Mesothelial cell of epicardium (in vitro differentiated cells): ENCODE measurements at regions not wholly inside any gene's neighbourhood (a gene's known extent, or its start where the extent isn't known, plus 50 kb on each side); places are given as distances from the start of the nearest gene placed in this dataset.
"Not testable (repeated sequence)": the region's sequence is repeated elsewhere in the genome, so short reads cannot be mapped to it uniquely, and the experiment has no call there.

Experiments used
- DNase-seq, 2 experiments: peaks; one replicate each; pipeline ENCODE4 v3.0.0; 2021; ENCODE audit warnings: low spot score in 2 of 2; ENCODE audit not compliant: unreplicated experiment in 2 of 2
- H3K27ac Mint-ChIP-seq: 2 replicates; pipeline ENCODE4 v1.8.0; 2021; ENCODE audit warnings: mixed read lengths
- H3K27me3 Mint-ChIP-seq: 2 replicates; pipeline ENCODE4 v1.8.0; 2021; ENCODE audit warnings: low read depth, mixed read lengths
- H3K36me3 Mint-ChIP-seq: 2 replicates; pipeline ENCODE4 v1.8.0; 2021; ENCODE audit warnings: mixed read lengths
- H3K4me1 Mint-ChIP-seq: 2 replicates; pipeline ENCODE4 v1.8.0; 2021; ENCODE audit warnings: mixed read lengths
- H3K4me3 Mint-ChIP-seq: 2 replicates; pipeline ENCODE4 v1.8.0; 2021; ENCODE audit warnings: mild to moderate bottlenecking, moderate library complexity, mixed read lengths
- H3K9me3 Mint-ChIP-seq: 2 replicates; pipeline ENCODE4 v1.8.0; 2021; ENCODE audit warnings: mixed read lengths
- TF ChIP-seq, protein P1 (sequence below): fragments of 200-600 bp; sonication (generic); IDR thresholded peaks from one replicate; pipeline ENCODE4 v1.5.0; 2021; ENCODE audit warnings: antibody characterized with exemption; ENCODE audit not compliant: unreplicated experiment

DNA sequence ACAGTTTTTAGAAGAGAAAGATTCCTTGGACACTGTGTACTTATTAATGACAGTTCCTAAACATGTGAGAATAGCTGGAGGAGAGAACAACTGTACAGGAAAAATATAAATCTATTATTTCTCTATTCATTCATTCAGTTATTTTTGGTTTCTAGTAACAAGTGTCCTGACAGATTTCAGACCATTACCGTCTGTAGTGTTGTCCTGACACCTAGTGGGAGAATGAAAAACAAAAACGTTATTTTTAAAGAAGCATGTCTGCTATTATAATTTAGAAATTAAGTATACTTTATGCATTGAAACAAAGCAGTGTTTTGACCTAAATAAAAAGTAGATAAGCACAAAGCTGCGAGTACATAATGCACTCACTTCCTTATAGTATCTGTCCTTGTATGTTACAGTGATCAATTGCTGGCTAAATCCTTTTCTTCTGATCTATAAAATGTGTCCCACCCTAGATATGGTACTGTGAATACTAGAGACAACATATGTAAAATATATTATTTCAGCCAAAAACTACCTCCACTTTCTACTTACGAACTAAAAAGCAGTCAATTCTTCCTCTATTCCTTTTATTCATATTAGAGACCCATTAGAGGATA is 575.6 kb downstream of the ARL4A start:
- H3K4me1 Mint-ChIP-seq = peaks cover 16% of the 10 kb centered on the region

DNA sequence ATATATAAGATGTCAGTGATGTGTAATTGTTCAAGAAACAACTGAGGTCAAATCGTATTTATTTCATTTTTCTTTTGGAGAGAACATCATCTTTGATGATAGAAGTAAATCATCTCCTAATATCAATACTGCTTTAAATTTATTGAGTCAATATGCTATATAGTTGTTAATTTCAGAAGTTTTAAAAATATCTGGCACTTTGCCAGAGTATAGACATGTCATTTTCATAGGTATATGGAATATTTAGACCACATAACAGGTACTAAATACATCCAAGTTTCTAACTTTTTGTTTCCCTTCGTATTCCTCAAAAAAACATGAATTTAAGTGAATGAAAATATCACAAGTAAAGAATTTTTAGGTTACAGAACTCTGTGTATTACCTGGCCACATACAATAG is 577.8 kb downstream of the ARL4A start:
- H3K9me3 Mint-ChIP-seq = peaks cover 5% of the 10 kb centered on the region
- DNase-seq = no peak
- H3K36me3 Mint-ChIP-seq = no peaks in the 10 kb centered on the region
- H3K4me3 Mint-ChIP-seq = no peak overlapping the region
- no peaks in the 10 kb centered on the region for H3K27me3 Mint-ChIP-seq
- TF ChIP-seq, protein P1, sequence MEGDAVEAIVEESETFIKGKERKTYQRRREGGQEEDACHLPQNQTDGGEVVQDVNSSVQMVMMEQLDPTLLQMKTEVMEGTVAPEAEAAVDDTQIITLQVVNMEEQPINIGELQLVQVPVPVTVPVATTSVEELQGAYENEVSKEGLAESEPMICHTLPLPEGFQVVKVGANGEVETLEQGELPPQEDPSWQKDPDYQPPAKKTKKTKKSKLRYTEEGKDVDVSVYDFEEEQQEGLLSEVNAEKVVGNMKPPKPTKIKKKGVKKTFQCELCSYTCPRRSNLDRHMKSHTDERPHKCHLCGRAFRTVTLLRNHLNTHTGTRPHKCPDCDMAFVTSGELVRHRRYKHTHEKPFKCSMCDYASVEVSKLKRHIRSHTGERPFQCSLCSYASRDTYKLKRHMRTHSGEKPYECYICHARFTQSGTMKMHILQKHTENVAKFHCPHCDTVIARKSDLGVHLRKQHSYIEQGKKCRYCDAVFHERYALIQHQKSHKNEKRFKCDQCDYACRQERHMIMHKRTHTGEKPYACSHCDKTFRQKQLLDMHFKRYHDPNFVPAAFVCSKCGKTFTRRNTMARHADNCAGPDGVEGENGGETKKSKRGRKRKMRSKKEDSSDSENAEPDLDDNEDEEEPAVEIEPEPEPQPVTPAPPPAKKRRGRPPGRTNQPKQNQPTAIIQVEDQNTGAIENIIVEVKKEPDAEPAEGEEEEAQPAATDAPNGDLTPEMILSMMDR = no peak
- no peak overlapping the region for H3K27ac Mint-ChIP-seq
- peaks cover 11% of the 10 kb centered on the region for H3K4me1 Mint-ChIP-seq

More for the DNA sequence above, 575.6 kb downstream of the ARL4A start:
- no peaks in the 10 kb centered on the region for H3K36me3 Mint-ChIP-seq
- TF ChIP-seq, protein P1 = peak; percentile 73
- no peaks in the 10 kb centered on the region for H3K27me3 Mint-ChIP-seq
- peak overlapping the region; percentile 24 for H3K27ac Mint-ChIP-seq
- no peak for DNase-seq
- no peak overlapping the region for H3K4me3 Mint-ChIP-seq
- H3K9me3 Mint-ChIP-seq = peaks cover 5% of the 10 kb centered on the region

DNA sequence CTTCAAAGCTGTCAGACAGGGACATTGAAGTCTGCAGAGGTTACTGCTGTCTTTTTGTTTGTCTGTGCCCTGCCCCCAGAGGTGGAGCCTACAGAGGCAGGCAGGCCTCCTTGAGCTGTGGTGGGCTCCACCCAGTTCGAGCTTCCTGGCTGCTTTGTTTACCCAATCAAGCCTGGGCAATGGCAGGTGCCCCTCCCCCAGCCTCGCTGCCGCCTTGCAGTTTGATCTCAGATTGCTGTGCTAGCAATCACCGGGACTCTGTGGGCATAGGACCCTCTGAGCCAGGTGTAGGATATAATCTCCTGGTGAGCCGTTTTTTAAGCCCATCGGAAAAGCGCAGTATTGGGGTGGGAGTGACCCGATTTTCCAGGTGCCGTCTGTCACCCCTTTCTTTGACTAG is 586.8 kb downstream of the ARL4A start:
- not testable (repeated sequence) for H3K36me3 Mint-ChIP-seq, H3K4me1 Mint-ChIP-seq, H3K27me3 Mint-ChIP-seq, H3K4me3 Mint-ChIP-seq, H3K27ac Mint-ChIP-seq, DNase-seq
- H3K9me3 Mint-ChIP-seq = peaks cover 21% of the 10 kb centered on the region

DNA sequence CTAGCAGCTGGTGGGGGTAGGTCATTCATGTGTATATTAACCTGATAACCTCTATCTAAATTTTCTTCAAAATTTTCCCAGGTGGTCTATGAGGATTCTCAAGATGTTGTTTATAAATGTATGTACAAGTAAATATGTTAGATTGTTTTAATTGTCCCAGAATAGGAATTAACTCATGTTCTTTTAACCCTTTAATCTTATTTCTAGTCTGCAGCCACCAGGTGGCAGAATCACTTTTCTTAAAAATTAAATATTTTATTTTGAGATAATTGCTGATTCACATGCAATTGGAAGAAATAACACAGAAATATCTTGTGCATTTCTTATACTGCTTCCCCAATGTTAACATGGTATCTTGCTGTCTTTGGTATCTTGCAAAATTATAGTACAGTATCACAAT is 589.5 kb downstream of the ARL4A start:
- Mint-ChIP-seq H3K27ac (no peak overlapping the region), H3K27me3 (no peaks in the 10 kb centered on the region), H3K36me3 (peaks cover 6% of the 10 kb centered on the region), H3K4me1 (no peaks in the 10 kb centered on the region), H3K9me3 (peaks cover 16% of the 10 kb centered on the region), H3K4me3 (no peak overlapping the region)
- TF ChIP-seq, protein P1 = peak; percentile 74
- no peak for DNase-seq

DNA sequence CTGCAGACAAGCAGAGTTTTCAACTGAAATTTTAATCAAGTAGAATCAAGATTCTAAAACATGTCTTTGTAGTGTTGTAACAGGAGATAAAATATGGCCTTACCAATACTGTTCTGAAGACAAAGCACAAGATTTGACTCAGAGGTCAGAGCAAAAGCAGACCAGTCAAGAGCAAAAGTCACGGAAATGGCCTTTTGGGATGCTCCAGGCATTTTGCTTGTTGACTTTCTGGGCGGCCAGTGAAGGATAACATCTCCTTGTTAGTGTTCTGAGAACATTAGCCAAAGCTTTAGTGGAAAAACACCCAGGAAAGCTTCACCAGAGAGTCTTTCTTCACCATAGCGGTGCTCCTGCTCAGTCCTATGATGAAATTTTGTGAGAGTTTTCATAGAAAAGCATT is 590.6 kb downstream of the ARL4A start:
- Mint-ChIP-seq H3K4me1 (no peaks in the 10 kb centered on the region), H3K36me3 (peaks cover 6% of the 10 kb centered on the region), H3K4me3 (no peak overlapping the region), H3K9me3 (peaks cover 14% of the 10 kb centered on the region), H3K27me3 (no peaks in the 10 kb centered on the region), H3K27ac (no peak overlapping the region)
- TF ChIP-seq, protein P1 = no peak
- DNase-seq = no peak

DNA sequence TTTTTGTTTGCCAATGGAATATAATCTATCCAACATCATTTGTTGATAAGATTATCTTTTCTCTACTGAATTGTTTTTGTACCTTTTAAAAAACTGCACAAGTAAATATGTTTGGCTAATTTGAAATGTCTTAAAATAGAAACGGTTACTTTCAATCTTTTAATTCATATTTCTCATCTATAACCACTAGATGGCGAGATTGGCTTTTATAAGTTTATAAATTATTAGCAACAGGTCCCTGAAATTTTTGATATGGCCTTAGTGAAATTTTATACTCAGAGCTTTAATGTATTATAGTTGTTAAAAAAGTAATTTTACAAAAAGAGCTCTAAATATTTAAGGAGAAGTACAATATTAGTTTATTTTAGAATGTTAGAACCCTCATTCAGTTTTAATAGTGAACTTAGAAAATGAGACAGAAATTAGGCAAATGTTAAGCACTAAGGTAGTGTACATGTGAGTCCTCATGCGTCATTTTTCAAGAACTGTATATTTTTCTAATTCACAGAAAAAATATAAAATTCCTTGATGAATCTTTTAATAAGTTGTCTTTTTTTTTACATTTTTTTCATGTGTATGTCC is 592.5 kb downstream of the ARL4A start:
- Mint-ChIP-seq H3K27ac (no peak overlapping the region), H3K4me3 (no peak overlapping the region), H3K36me3 (no peaks in the 10 kb centered on the region), H3K9me3 (peaks cover 4% of the 10 kb centered on the region), H3K4me1 (no peaks in the 10 kb centered on the region), H3K27me3 (no peaks in the 10 kb centered on the region)
- TF ChIP-seq, protein P1 = peak; percentile 80
- DNase-seq = no peak
